ENCODE measurements at regions not wholly inside any gene's neighbourhood (a gene's known extent, or its start where the extent isn't known, plus 50 kb on each side); places are given as distances from the start of the nearest gene placed in this dataset.

DNA sequence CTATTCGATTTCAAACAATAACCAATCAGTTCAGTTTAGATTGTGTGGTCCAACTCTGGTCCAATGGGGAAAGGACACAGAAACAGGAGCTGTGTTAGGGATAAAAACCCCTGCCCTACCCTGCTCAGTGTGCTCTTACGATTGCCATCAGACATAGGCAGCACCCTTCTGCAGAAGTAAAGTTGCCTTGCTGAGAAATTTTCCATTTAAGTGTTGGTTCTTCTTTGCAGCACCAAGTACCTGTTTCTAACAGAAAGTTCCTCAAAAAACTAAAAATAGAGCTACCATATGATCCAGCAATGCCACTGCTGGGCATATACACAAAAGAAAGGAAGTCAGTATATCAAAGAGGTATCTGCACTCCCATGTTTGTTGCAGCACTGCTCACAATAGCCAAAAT is 206.2 kb upstream of the CNTN4 start:
- no peak for TF ChIP-seq POLR2A (IDR thresholded peaks at IDR 0.05; ENCODE audit: extremely low read depth, insufficient read length)
- TF ChIP-seq, protein P1, sequence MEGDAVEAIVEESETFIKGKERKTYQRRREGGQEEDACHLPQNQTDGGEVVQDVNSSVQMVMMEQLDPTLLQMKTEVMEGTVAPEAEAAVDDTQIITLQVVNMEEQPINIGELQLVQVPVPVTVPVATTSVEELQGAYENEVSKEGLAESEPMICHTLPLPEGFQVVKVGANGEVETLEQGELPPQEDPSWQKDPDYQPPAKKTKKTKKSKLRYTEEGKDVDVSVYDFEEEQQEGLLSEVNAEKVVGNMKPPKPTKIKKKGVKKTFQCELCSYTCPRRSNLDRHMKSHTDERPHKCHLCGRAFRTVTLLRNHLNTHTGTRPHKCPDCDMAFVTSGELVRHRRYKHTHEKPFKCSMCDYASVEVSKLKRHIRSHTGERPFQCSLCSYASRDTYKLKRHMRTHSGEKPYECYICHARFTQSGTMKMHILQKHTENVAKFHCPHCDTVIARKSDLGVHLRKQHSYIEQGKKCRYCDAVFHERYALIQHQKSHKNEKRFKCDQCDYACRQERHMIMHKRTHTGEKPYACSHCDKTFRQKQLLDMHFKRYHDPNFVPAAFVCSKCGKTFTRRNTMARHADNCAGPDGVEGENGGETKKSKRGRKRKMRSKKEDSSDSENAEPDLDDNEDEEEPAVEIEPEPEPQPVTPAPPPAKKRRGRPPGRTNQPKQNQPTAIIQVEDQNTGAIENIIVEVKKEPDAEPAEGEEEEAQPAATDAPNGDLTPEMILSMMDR (IDR thresholded peaks at IDR 0.05; ENCODE audit: low read depth, low read length): no peak
- TF ChIP-seq, protein P2, sequence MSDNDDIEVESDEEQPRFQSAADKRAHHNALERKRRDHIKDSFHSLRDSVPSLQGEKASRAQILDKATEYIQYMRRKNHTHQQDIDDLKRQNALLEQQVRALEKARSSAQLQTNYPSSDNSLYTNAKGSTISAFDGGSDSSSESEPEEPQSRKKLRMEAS (IDR thresholded peaks at IDR 0.05; ENCODE audit: low read depth, low read length): no peak
- no peak for TF ChIP-seq MYC (IDR thresholded peaks at IDR 0.05; ENCODE audit: low read depth, low read length)
